ENCODE measurements at regions not wholly inside any gene's neighbourhood (a gene's known extent, or its start where the extent isn't known, plus 50 kb on each side); places are given as distances from the start of the nearest gene placed in this dataset.

DNA sequence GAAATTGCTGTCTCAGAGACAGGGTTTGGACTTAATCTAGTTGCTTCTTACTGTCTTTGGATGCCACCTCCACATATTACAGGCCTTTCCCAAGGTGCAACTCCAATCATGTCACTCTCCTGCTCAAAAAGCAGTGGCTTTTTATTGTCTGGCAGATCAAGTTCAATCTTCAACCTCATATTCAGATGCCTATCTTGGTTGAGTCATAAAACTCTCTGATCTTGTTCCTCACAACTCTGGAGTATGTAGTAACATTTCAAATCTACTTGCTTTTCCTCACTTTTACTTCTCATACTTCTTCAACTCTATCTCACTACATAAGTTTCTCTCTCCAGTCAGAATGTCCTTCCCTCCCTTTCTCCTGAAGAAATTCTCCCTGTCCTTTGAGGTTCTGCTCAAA lies 180.6 kb downstream of the VSIG4 start:
- TF ChIP-seq POLR2A (IDR thresholded peaks at IDR 0.05; ENCODE audit: low read depth, low read length) (no peak), POLR2AphosphoS5 (IDR thresholded peaks at IDR 0.05; ENCODE audit: low read depth, low read length) (no peak)

Measured in GM12892 (cell line).